ENCODE measurements at regions not wholly inside any gene's neighbourhood (a gene's known extent, or its start where the extent isn't known, plus 50 kb on each side); places are given as distances from the start of the nearest gene placed in this dataset.

- no peak for TF ChIP-seq SIN3A (IDR thresholded peaks at IDR 0.05; ENCODE audit: borderline replicate concordance, insufficient read depth, low read length)
- no peak for TF ChIP-seq TAF1 (IDR thresholded peaks at IDR 0.05; ENCODE audit: borderline replicate concordance, insufficient read depth, low read length)
- TF ChIP-seq REST (IDR thresholded peaks at IDR 0.05; ENCODE audit: insufficient read depth in 1 of 2, low read depth in 2 of 2, low read length in 2 of 2): no peak
Observed at GRCh38 chr5:65094279-65094678, 325.5 kb downstream of the CWC27 start.
